K562 (cell line): ENCODE measurements at regions not wholly inside any gene's neighbourhood (a gene's known extent, or its start where the extent isn't known, plus 50 kb on each side); places are given as distances from the start of the nearest gene placed in this dataset.

Source experiments
- ATAC-seq: fragments of 200-7000 bp; cut with Tn5 transposase; 3 replicates; pipeline ENCODE4 v1.9.1; 2020; ENCODE audit warnings: moderate library complexity
- BruUV-seq: library from RNA; stranded (reverse); fragments of 400-500 nt; replicated peaks from 2 replicates; lab custom pipeline; 2021; lab: Mats Ljungman, UMichigan
- CTCF ChIA-PET: fragments of 300-600 bp; formaldehyde crosslinking; extraction: SDS; loops from one replicate; lab custom pipeline; 2021; ENCODE audit warnings: low intra/inter-chr PET ratio; lab: Yijun Ruan, JAX
- POLR2A ChIA-PET: fragments of 300-600, 350-650 bp; sonication (Branson Sonifier 250); formaldehyde crosslinking; extraction: SDS; loops from one replicate; lab custom pipeline; 2021; ENCODE audit warnings: antibody characterized with exemption, inconsistent platforms; lab: Yijun Ruan, JAX
- DNase-seq, 4 experiments: peaks; one replicate each; pipeline versions ENCODE4 v3.0.0 to v3.0.0-alpha.2; 2011 to 2018; ENCODE audit warnings: low spot score in 3 of 4, mixed read lengths in 3 of 4; ENCODE audit errors: extremely low read depth in 1 of 4
- FAIRE-seq: peaks from 2 replicates; lab custom pipeline; 2011; peaks lifted over from hg19 to GRCh38; lab: Jason Lieb, UNC
- H2AFZ ChIP-seq: 2 replicates; pipeline ENCODE4 v1.6.0; 2011; ENCODE audit warnings: low read depth, low read length, control low read depth, inconsistent platforms
- H3K27ac ChIP-seq: fragments of 200-600 bp; 3 replicates; pipeline ENCODE4 v1.8.0; 2011; ENCODE audit warnings: low read depth, mild to moderate bottlenecking, control low read depth, inconsistent platforms, low read length, moderate library complexity, mixed read lengths; ENCODE audit errors: extremely low read depth
- H3K27me3 ChIP-seq, 2 experiments: fragments of 300-600 bp in 1 of 2; 2 replicates in 1 of 2; 3 replicates in 1 of 2; pipeline versions ENCODE4 v1.6.0 to v1.8.0; 2011; ENCODE audit warnings: inconsistent platforms in 2 of 2, low read length in 2 of 2, mild to moderate bottlenecking in 1 of 2, mixed read lengths in 1 of 2, moderate library complexity in 1 of 2; ENCODE audit not compliant: control insufficient read depth in 2 of 2, insufficient read depth in 2 of 2
- H3K36me3 ChIP-seq: fragments of 300-600 bp; 3 replicates; pipeline ENCODE4 v1.8.0; 2011; ENCODE audit warnings: mild to moderate bottlenecking, low read length, inconsistent platforms; ENCODE audit not compliant: control insufficient read depth, insufficient read depth
- H3K4me1 ChIP-seq, 2 experiments: fragments of 200-600 bp in 1 of 2; replicated peaks in 1 of 2; 2 replicates in 1 of 2; 3 replicates in 1 of 2; pipeline versions ENCODE4 v1.5.1 to v1.8.0; 2011; ENCODE audit warnings: inconsistent platforms in 2 of 2, low read length in 2 of 2, mild to moderate bottlenecking in 1 of 2, mixed read lengths in 1 of 2, moderate library complexity in 1 of 2; ENCODE audit not compliant: control insufficient read depth in 2 of 2, insufficient read depth in 2 of 2
- H3K4me2 ChIP-seq: 2 replicates; pipeline ENCODE4 v1.6.1; 2011; ENCODE audit warnings: low read length, control low read depth, inconsistent platforms, mixed read lengths; ENCODE audit not compliant: insufficient read depth
- H3K4me3 ChIP-seq: fragments of 200-600 bp; sonication (generic), shearing (Covaris generic); 2 replicates; pipeline ENCODE4 v1.5.1; 2016; ENCODE audit warnings: control low read depth, inconsistent platforms
- H3K79me2 ChIP-seq: fragments of 200-600 bp; 3 replicates; pipeline ENCODE4 v1.8.0; 2011; ENCODE audit warnings: low read length, inconsistent platforms; ENCODE audit not compliant: control insufficient read depth, insufficient read depth
- H3K9ac ChIP-seq, 2 experiments: 2 replicates each; pipeline versions ENCODE4 v1.6.0 to v1.6.1; 2011; ENCODE audit warnings: low read depth in 2 of 2, low read length in 2 of 2, control low read depth in 1 of 2, inconsistent platforms in 1 of 2, mild to moderate bottlenecking in 1 of 2, mixed read lengths in 1 of 2; ENCODE audit not compliant: insufficient read depth in 1 of 2
- H3K9me1 ChIP-seq: one replicate; pipeline ENCODE4 v1.6.0; 2011; ENCODE audit warnings: inconsistent platforms, mild to moderate bottlenecking, low read length, moderate library complexity; ENCODE audit not compliant: control insufficient read depth, insufficient read depth
- H3K9me3 ChIP-seq: replicated peaks from 2 replicates; pipeline ENCODE4 v1.5.1; 2011; ENCODE audit warnings: low read depth, low read length, inconsistent platforms; ENCODE audit not compliant: control insufficient read depth, insufficient read depth
- H4K20me1 ChIP-seq: replicated peaks from 2 replicates; pipeline ENCODE4 v1.6.1; 2011; ENCODE audit warnings: low read length, inconsistent platforms, mixed read lengths; ENCODE audit not compliant: control insufficient read depth, insufficient read depth
- CBFA2T2 ChIP-seq: fragments of 450-650 bp; conservative IDR thresholded peaks from 2 replicates; pipeline ENCODE4 v1.6.1; 2017; ENCODE audit warnings: mild to moderate bottlenecking
- CXXC5 ChIP-seq: fragments of 250-450 bp; sonication (Bioruptor Pico); IDR thresholded peaks from 2 replicates; pipeline ENCODE4 v1.8.0; 2022; ENCODE audit warnings: inconsistent platforms, mild to moderate bottlenecking, moderate library complexity
- DMBX1 ChIP-seq: fragments of 250-450 bp; sonication (Bioruptor Pico); IDR thresholded peaks from 2 replicates; pipeline ENCODE4 v1.8.0; 2022; ENCODE audit warnings: inconsistent platforms, mild to moderate bottlenecking, moderate library complexity, borderline replicate concordance
- KLF10 ChIP-seq: fragments of 250-450 bp; sonication (Bioruptor Pico); IDR thresholded peaks from 2 replicates; pipeline ENCODE4 v1.6.1; 2021; ENCODE audit warnings: matching md5 sums
- RBBP5 ChIP-seq: fragments of 200-600 bp; sonication (generic); IDR thresholded peaks from 2 replicates; pipeline ENCODE4 v1.6.1; 2012; ENCODE audit warnings: borderline replicate concordance, mild to moderate bottlenecking, low read length, control low read depth, inconsistent platforms; ENCODE audit not compliant: insufficient read depth, poor library complexity, severe bottlenecking
- TCFL5 ChIP-seq: fragments of 250-450 bp; sonication (Bioruptor Pico); conservative IDR thresholded peaks from 2 replicates; pipeline ENCODE4 v1.6.1; 2021; ENCODE audit warnings: mild to moderate bottlenecking, moderate library complexity, matching md5 sums
- U2AF1 ChIP-seq: fragments of 200-400 bp; formaldehyde crosslinking; optimal IDR thresholded peaks from 2 replicates; pipeline ENCODE3; 2017; ENCODE audit warnings: mild to moderate bottlenecking, low read depth, low read length, moderate library complexity
- ZNF217 ChIP-seq: sonication (generic); formaldehyde crosslinking; IDR thresholded peaks from 2 replicates; pipeline ENCODE4 v1.8.0; 2022; ENCODE audit warnings: mild to moderate bottlenecking, missing genetic modification reagents
- ZNF518B ChIP-seq: fragments of 250-450 bp; sonication (Bioruptor Pico); IDR thresholded peaks from 2 replicates; pipeline ENCODE4 v1.5.0; 2021; ENCODE audit warnings: mild to moderate bottlenecking, moderate library complexity
- ZSCAN32 ChIP-seq: fragments of 450-650 bp; formaldehyde crosslinking; IDR thresholded peaks from 2 replicates; pipeline ENCODE4 v1.4.0; 2020; ENCODE audit warnings: mild to moderate bottlenecking, moderate library complexity
- WGBS: fragments of 100-300 bp; shearing (Covaris generic); methylation state at CpG from one replicate; pipeline ENCODE4 v1.1.6; 2016; ENCODE audit warnings: low coverage, mixed read lengths; ENCODE audit not compliant: insufficient coverage; ENCODE audit errors: missing lambda C conversion rate; 5-methylcytosine and 5-hydroxymethylcytosine counted together
- in situ Hi-C: fragments of 300-500 bp; cut with MboI; formaldehyde crosslinking; loops from 4 replicates; pipeline ENCODE4 v1.15.0; 2018; ENCODE audit warnings: inconsistent platforms, mixed read lengths
- intact Hi-C: fragments of 100-400 bp; cut with micrococcal nuclease; formaldehyde crosslinking; loops from 2 replicates; pipeline ENCODE4 v1.14.2; 2022
- TF ChIP-seq, protein P1 (sequence below): fragments of 450-650 bp; conservative IDR thresholded peaks from 2 replicates; pipeline ENCODE4 v1.6.1; 2016; ENCODE audit warnings: missing genetic modification characterization, low read depth, mild to moderate bottlenecking, control low read depth, missing compliant biosample characterization
- TF ChIP-seq, protein P2 (sequence below): fragments of 200-800 bp; sonication (Bioruptor generic); IDR thresholded peaks from 2 replicates; pipeline ENCODE4 v1.6.1; 2017; ENCODE audit warnings: missing genetic modification characterization, missing compliant biosample characterization

GRCh38 chr11:43576803-43577521 lies 103.6 kb upstream of the HSD17B12 start:
- in situ Hi-C loops = no loop called here
- intact Hi-C loops = loop anchor here (5.0 to 10.0 kb wide), 3 partner anchors 225 to 275 kb away; partner anchors contain the start of gene API5
- no peak overlapping the region; the same call in 1 of the 2 replicates for H3K4me2 ChIP-seq
- FAIRE-seq = peak; percentile 83
- no peak overlapping the region for H3K4me3 ChIP-seq
- no peaks in the 10 kb centered on the region for H3K9me3 ChIP-seq
- H4K20me1 ChIP-seq = peaks cover 3% of the 10 kb centered on the region; the same call in 1 of the 2 replicates
- no peak overlapping the region for H3K27ac ChIP-seq
- POLR2A ChIA-PET = interaction anchor here (0.5 to 1.4 kb wide), 3 partner anchors 24 to 774 kb away, joined by 3 to 4 read pairs (median 3); no protein-coding TSS in a partner anchor
- no peaks in the 10 kb centered on the region for H3K79me2 ChIP-seq
- peaks cover 0 to 26% of the 10 kb centered on the region in 2 experiments; a peak in 3 of 5 replicates for H3K4me1 ChIP-seq
- peaks cover 26 to 69% of the 10 kb centered on the region in 2 experiments for H3K27me3 ChIP-seq
- no TSS peak for BruUV-seq
- peak; percentile 80 to 88 (median 86) for DNase-seq
- no peaks in the 10 kb centered on the region for H3K9me1 ChIP-seq
- WGBS = 9% methylated on average over 33 of the region's 35 CpGs
- peak; percentile 87 for ATAC-seq
- CTCF ChIA-PET = interaction anchor here (0.6 to 1.2 kb wide), 4 partner anchors 14 to 235 kb away, joined by 3 to 5 read pairs (median 4); no protein-coding TSS in a partner anchor
- no peak overlapping the region for H2AFZ ChIP-seq
- no peak overlapping the region for H3K9ac ChIP-seq
- no peaks in the 10 kb centered on the region for H3K36me3 ChIP-seq
- peak; percentile 85; the same call in 1 of the 2 replicates for TF ChIP-seq DMBX1 (CRISPR knock-in tag)
- no peak for TF ChIP-seq ZSCAN32 (CRISPR knock-in tag)
- no peak for TF ChIP-seq ZNF217 (CRISPR knock-in tag)
- TF ChIP-seq TCFL5 (CRISPR knock-in tag) = no peak
- TF ChIP-seq CBFA2T2 = no peak
- TF ChIP-seq ZNF518B (CRISPR knock-in tag) = no peak
- TF ChIP-seq, protein P1, sequence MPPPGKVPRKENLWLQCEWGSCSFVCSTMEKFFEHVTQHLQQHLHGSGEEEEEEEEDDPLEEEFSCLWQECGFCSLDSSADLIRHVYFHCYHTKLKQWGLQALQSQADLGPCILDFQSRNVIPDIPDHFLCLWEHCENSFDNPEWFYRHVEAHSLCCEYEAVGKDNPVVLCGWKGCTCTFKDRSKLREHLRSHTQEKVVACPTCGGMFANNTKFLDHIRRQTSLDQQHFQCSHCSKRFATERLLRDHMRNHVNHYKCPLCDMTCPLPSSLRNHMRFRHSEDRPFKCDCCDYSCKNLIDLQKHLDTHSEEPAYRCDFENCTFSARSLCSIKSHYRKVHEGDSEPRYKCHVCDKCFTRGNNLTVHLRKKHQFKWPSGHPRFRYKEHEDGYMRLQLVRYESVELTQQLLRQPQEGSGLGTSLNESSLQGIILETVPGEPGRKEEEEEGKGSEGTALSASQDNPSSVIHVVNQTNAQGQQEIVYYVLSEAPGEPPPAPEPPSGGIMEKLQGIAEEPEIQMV (tag) = no peak
- TF ChIP-seq RBBP5 = no peak
- TF ChIP-seq CXXC5 = peak; percentile 72; the same call in 1 of the 2 replicates
- TF ChIP-seq, protein P2, sequence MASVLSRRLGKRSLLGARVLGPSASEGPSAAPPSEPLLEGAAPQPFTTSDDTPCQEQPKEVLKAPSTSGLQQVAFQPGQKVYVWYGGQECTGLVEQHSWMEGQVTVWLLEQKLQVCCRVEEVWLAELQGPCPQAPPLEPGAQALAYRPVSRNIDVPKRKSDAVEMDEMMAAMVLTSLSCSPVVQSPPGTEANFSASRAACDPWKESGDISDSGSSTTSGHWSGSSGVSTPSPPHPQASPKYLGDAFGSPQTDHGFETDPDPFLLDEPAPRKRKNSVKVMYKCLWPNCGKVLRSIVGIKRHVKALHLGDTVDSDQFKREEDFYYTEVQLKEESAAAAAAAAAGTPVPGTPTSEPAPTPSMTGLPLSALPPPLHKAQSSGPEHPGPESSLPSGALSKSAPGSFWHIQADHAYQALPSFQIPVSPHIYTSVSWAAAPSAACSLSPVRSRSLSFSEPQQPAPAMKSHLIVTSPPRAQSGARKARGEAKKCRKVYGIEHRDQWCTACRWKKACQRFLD (CRISPR knock-in tag) = no peak; the same call in 1 of the 2 replicates
- TF ChIP-seq KLF10 = no peak
- no peak for TF ChIP-seq U2AF1
